Trophoblast cell (in vitro differentiated cells and primary cell): ENCODE measurements at regions not wholly inside any gene's neighbourhood (a gene's known extent, or its start where the extent isn't known, plus 50 kb on each side); places are given as distances from the start of the nearest gene placed in this dataset.

Experiments used
- DNase-seq, 2 donors: peaks; one replicate each; pipeline ENCODE4 v3.0.0-alpha.2; 2016
- H2AFZ ChIP-seq: 2 replicates; pipeline ENCODE4 v1.6.1; 2013; ENCODE audit warnings: low read length, moderate library complexity, mild to moderate bottlenecking; ENCODE audit not compliant: insufficient read depth, poor library complexity
- H2AK5ac ChIP-seq: 2 replicates; pipeline ENCODE4 v1.6.1; 2013; ENCODE audit warnings: mild to moderate bottlenecking, low read length
- H2BK120ac ChIP-seq: 2 replicates; pipeline ENCODE4 v1.6.1; 2013; ENCODE audit warnings: low read length, mild to moderate bottlenecking, moderate library complexity; ENCODE audit not compliant: insufficient read depth, poor library complexity
- H2BK12ac ChIP-seq: 2 replicates; pipeline ENCODE4 v1.6.1; 2013; ENCODE audit warnings: mild to moderate bottlenecking, low read length, moderate library complexity
- H2BK5ac ChIP-seq: 2 replicates; pipeline ENCODE4 v1.6.1; 2013; ENCODE audit warnings: low read length, low read depth, moderate library complexity, mild to moderate bottlenecking; ENCODE audit not compliant: poor library complexity
- H3K14ac ChIP-seq: 2 replicates; pipeline ENCODE4 v1.6.1; 2013; ENCODE audit warnings: mild to moderate bottlenecking, low read length
- H3K18ac ChIP-seq: 2 replicates; pipeline ENCODE4 v1.6.1; 2013; ENCODE audit warnings: mild to moderate bottlenecking, low read length
- H3K23ac ChIP-seq: 2 replicates; pipeline ENCODE4 v1.6.1; 2013; ENCODE audit warnings: low read length
- H3K27ac ChIP-seq: 2 replicates; pipeline ENCODE4 v1.5.1; 2013; ENCODE audit warnings: low read depth, mild to moderate bottlenecking, inconsistent platforms, low read length, moderate library complexity
- H3K27me3 ChIP-seq: 2 replicates; pipeline ENCODE4 v1.6.1; 2013; ENCODE audit warnings: inconsistent platforms, mild to moderate bottlenecking, low read length, moderate library complexity; ENCODE audit not compliant: insufficient read depth
- H3K36me3 ChIP-seq, 2 experiments: 1 replicate in 1 of 2; 2 replicates in 1 of 2; pipeline ENCODE4 v1.6.1; 2013; ENCODE audit warnings: low read length in 2 of 2, mild to moderate bottlenecking in 2 of 2, moderate library complexity in 1 of 2; ENCODE audit not compliant: insufficient read depth in 2 of 2, control insufficient read depth in 1 of 2
- H3K4ac ChIP-seq: 2 replicates; pipeline ENCODE4 v1.6.1; 2013; ENCODE audit warnings: low read depth, mild to moderate bottlenecking, low read length, moderate library complexity
- H3K4me1 ChIP-seq, 2 experiments: 1 replicate in 1 of 2; 2 replicates in 1 of 2; pipeline ENCODE4 v1.6.1; 2013; ENCODE audit warnings: low read length in 2 of 2, mild to moderate bottlenecking in 2 of 2, moderate library complexity in 1 of 2; ENCODE audit not compliant: insufficient read depth in 2 of 2, control insufficient read depth in 1 of 2
- H3K4me2 ChIP-seq: 2 replicates; pipeline ENCODE4 v1.6.1; 2013; ENCODE audit warnings: inconsistent platforms, mild to moderate bottlenecking, low read length, moderate library complexity
- H3K4me3 ChIP-seq: 2 replicates; pipeline ENCODE4 v1.5.1; 2013; ENCODE audit warnings: mild to moderate bottlenecking, low read depth, low read length, inconsistent platforms
- H3K79me1 ChIP-seq: one replicate; pipeline ENCODE4 v1.6.1; 2013; ENCODE audit warnings: low read length
- H3K79me2 ChIP-seq: 2 replicates; pipeline ENCODE4 v1.6.1; 2013; ENCODE audit warnings: low read length, mild to moderate bottlenecking; ENCODE audit not compliant: control insufficient read depth, insufficient read depth, poor library complexity
- H3K9ac ChIP-seq: 2 replicates; pipeline ENCODE4 v1.6.1; 2013; ENCODE audit warnings: mild to moderate bottlenecking, low read length
- H3K9me3 ChIP-seq: 2 replicates; pipeline ENCODE4 v1.6.1; 2013; ENCODE audit warnings: low read depth, mild to moderate bottlenecking, control low read depth, inconsistent platforms, low read length; ENCODE audit not compliant: insufficient read depth
- H4K12ac ChIP-seq: 2 replicates; pipeline ENCODE4 v1.6.1; 2013; ENCODE audit warnings: low read depth, mild to moderate bottlenecking, low read length, moderate library complexity
- H4K8ac ChIP-seq: 2 replicates; pipeline ENCODE4 v1.6.1; 2013; ENCODE audit warnings: low read depth, mild to moderate bottlenecking, low read length, moderate library complexity
- H4K91ac ChIP-seq: one replicate; pipeline ENCODE4 v1.6.1; 2013; ENCODE audit warnings: low read depth, mild to moderate bottlenecking, low read length, moderate library complexity
- WGBS: extraction: QIAGEN DNeasy Blood & Tissue Kit; methylation state at CpG from one replicate; pipeline ENCODE4 v1.1.7; 2013; ENCODE audit warnings: missing lambda C conversion rate; ENCODE audit not compliant: insufficient read length, insufficient coverage; ENCODE audit errors: extremely low coverage; 5-methylcytosine and 5-hydroxymethylcytosine counted together

DNA sequence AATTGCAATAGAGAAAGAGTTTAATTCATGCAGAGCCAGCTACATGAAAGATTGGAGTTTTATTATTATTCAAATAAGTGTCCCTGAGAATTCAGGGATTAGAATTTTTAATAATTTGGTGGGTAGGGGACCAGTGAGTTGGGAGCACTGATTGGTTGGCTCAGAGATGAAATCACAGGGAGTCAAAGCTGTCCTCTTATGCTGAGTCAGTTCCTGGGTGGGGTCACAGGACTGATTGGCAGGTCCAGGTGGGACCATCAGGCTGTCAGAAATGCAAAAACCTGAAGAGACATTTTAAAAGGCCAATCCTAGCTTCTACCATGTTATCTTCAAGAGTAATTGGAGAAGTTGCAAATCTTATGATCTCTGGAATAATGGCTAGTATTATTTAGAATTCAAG lies 56.0 kb upstream of the KAT6B start:
- Histone ChIP-seq H4K91ac (no peak overlapping the region), H3K4me1 (no peaks in the 10 kb centered on the region), H3K36me3 (no peaks in the 10 kb centered on the region), H2BK12ac (no peak overlapping the region), H2AFZ (no peak overlapping the region), H4K12ac (no peak overlapping the region), H2BK120ac (no peak overlapping the region), H3K4me3 (no peak overlapping the region), H3K4me2 (no peak overlapping the region), H3K23ac (no peak overlapping the region), H2AK5ac (no peak overlapping the region), H2BK5ac (no peak overlapping the region), H3K79me1 (no peaks in the 10 kb centered on the region), H3K27ac (no peak overlapping the region), H3K27me3 (no peaks in the 10 kb centered on the region), H3K18ac (no peak overlapping the region), H3K79me2 (no peaks in the 10 kb centered on the region), H3K9me3 (peaks cover 3% of the 10 kb centered on the region), H3K14ac (no peak overlapping the region), H3K9ac (no peak overlapping the region), H4K8ac (no peak overlapping the region), H3K4ac (no peak overlapping the region)
- no peak for DNase-seq

DNA sequence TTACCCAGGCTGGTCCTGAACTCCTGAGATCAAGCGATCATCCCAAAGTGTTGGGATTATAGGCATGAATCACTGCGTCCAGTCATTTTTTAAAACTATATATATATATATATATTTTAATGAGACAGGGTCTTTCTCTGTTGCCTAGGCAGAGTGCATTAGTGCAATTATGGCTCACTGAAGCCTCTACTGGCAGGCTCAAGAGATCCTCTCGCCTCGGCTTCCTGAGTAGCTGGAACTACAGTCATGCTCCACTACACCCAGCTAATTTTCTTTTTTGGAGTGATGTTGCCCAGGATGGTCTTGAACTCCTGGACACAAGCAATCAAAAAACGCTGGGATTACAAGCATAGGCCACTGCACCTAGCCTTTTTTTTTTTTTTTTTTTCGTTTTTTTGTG lies 55.3 kb upstream of the KAT6B start:
- Histone ChIP-seq H3K18ac (no peak overlapping the region), H2BK12ac (no peak overlapping the region), H2BK5ac (no peak overlapping the region), H3K4me3 (no peak overlapping the region), H3K9me3 (peaks cover 1% of the 10 kb centered on the region), H3K79me1 (no peaks in the 10 kb centered on the region), H3K27ac (no peak overlapping the region), H3K14ac (no peak overlapping the region), H2AK5ac (no peak overlapping the region), H3K36me3 (no peaks in the 10 kb centered on the region), H3K9ac (no peak overlapping the region), H3K4me1 (no peaks in the 10 kb centered on the region), H3K4ac (no peak overlapping the region), H3K79me2 (no peaks in the 10 kb centered on the region), H3K27me3 (no peaks in the 10 kb centered on the region), H4K12ac (no peak overlapping the region), H4K91ac (no peak overlapping the region), H4K8ac (no peak overlapping the region), H2AFZ (no peak overlapping the region), H3K4me2 (no peak overlapping the region), H3K23ac (no peak overlapping the region), H2BK120ac (no peak overlapping the region)
- no peak for DNase-seq
- no CpG with 5 or more reads among the region's 6 CpGs for WGBS

DNA sequence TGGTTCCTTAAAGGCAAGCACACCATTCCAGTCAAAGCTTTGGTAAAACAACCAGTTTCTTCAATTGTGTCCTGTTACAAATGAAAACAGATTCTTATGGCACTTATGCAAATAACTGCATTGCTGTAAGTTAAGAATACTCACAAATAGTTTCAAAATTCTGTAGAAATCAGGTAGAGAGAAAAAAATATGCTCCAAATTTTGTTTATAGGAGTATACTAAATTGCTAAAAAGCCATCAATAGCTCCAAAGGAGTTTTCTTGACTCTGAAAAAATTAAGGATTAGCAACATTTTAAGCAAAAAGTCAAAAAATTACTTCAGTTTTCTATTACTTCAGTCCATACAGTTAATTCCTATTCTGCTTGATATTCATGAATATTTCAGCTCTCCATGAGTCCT lies 51.3 kb upstream of the KAT6B start:
- Histone ChIP-seq H4K12ac (no peak overlapping the region), H3K27ac (no peak overlapping the region), H2BK5ac (no peak overlapping the region), H3K4me1 (no peaks in the 10 kb centered on the region), H2AFZ (no peak overlapping the region), H3K79me2 (no peaks in the 10 kb centered on the region), H3K9ac (no peak overlapping the region), H2AK5ac (no peak overlapping the region), H4K91ac (no peak overlapping the region), H3K36me3 (no peaks in the 10 kb centered on the region), H3K4ac (no peak overlapping the region), H2BK12ac (no peak overlapping the region), H3K4me2 (no peak overlapping the region), H3K18ac (no peak overlapping the region), H3K9me3 (peaks cover 7% of the 10 kb centered on the region), H3K79me1 (no peaks in the 10 kb centered on the region), H3K14ac (no peak overlapping the region), H3K4me3 (no peak overlapping the region), H4K8ac (no peak overlapping the region), H2BK120ac (no peak overlapping the region), H3K23ac (no peak overlapping the region), H3K27me3 (no peaks in the 10 kb centered on the region)
- no peak for DNase-seq
